GM18873 (cell line): ENCODE measurements at regions not wholly inside any gene's neighbourhood (a gene's known extent, or its start where the extent isn't known, plus 50 kb on each side); places are given as distances from the start of the nearest gene placed in this dataset.

Experiments
- ATAC-seq: cut with Tn5 transposase; IDR thresholded peaks from one replicate; pipeline ENCODE4 v1.9.1; 2021; ENCODE audit warnings: mild to moderate bottlenecking, moderate library complexity, moderate number of reproducible peaks; ENCODE audit not compliant: unreplicated experiment, low FRiP score

DNA sequence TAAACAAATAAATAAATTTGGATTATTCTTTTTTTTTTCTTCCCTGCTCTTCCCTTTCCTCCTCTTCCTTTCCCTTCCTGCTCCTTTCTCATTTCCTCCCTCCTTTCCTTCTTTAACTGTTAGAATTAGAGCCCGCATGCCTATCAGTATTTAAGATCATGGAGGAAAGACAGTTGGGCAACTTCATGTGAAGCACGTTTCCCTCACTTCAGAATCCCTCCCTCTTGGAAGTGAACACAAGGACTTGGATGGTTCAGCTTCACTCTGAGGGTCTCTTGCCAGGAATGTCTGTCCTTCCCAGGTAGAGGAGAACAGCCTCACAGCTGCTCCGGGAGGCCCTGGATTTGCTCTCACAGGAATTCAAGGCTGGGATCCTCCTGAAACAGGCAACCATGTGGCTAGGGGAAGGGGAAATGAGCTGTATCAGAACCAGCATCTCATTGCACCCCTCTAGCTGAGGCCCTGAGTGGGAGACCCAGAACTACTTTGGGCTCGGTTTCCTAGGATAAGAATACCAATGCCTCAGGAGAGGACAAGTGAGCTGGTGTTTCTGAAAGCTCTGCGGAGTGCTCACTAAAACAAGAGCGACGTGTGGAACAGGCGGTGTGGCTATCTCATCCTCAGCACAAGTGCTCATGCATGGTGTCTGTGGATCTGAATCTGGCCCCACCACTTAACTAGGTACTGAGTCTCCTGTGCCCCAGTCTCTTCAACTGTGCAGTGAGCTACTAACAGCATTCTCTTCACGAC, 230.5 kb downstream of the MYCN start:
- no peak for ATAC-seq

GRCh38 chr2:16169381-16169960, 229.1 kb downstream of the MYCN start:
- ATAC-seq, result no peak

GRCh38 chr2:16168506-16169264, 228.3 kb downstream of the MYCN start:
- no peak for ATAC-seq

DNA sequence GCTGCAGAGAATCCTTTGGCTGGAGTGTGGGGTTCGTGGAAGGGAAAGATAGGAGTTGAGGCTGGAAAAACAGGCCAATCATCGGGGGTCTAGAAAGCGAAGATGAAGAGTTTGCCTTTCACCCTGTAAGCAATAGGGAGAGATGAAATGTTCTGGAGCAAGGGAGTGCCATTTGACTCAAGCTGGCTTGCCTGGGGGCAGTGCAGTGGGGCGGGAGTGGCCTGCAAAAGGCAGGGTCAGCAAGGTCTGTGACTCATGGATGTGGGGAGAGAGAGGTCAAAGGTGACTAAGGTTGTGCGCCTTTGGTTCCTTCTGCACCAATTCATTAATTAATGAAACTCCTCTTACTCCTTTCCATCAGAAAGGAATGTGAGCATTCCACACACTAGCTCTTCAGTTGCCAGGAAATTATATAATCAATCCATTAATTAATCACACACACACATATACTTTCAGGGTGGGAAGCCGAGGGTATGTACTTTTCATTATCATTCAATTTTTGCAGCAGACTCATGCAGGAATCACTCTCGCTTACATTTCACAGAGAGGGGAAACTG, 227.6 kb downstream of the MYCN start:
- ATAC-seq, result no peak

- ATAC-seq, result no peak
Observed at GRCh38 chr2:16167451-16167861, 227.1 kb downstream of the MYCN start.

DNA sequence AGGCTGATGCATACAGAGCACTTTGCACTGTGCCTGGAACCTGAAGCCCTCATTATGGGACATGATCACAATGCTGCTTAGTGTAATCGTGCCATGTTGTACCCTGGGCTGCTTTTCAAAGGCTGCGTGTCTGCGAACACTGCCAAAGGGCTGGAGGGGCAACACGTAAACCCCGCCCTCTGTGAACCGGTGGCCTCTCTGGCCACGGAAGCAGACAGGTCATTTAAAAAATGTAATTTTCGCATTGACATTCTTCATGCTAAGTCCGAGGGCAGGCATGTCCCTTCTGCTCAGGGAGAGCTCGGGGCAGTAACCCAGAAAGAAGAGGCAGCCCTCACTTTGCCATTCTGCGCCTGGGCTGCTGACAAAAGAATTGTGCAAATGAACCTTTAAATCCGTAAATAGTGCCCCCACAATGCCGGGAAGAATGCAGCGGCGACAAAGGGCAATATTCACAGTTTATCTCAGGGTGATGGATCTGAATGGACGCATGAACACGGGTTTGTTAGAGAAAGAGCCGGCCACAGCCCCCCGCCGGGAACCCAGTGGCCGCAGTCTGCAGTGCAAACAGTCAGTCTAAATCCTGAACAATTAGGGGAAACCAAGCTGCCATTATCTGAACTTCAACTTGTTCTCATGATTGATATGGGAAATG, 226.1 kb downstream of the MYCN start:
- no peak for ATAC-seq

DNA sequence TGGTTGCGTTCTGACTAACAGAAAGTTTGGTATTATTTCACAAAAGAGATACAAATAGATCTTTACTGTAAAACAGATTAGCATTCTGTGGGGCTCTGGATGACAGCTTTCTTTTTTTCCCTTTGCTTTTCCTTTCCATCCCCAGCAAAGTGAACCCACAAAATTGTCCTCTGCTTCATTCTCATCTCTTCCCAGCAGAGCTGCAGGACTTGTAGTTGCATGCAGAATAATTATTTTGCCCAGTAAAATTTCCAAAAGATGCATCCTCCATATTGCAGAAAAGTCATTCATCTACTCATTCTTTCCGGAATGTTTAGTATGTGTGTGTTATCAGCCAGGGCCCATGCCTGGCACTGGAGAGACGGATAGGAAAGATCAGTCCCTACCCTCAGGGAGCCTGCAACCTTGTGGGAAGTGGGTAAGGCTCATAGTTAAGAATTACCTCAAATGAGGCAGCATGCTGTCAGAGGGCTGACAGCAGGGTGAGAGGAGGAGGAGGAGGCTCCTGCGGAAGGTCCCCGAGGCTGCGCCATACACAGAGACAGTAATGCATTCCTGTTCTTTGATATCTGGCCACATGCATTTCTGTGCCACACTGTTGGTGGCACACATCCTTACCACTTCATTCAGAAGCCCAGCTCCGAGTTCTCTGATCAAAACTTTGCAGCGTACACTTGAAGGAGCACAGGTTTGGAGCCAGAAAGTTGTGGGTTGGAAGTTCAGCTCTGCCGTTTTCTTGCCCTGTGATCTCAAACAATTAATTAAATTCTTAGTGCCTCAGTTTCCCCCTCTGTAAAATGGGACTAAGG, 225.4 kb downstream of the MYCN start:
- no peak for ATAC-seq

DNA sequence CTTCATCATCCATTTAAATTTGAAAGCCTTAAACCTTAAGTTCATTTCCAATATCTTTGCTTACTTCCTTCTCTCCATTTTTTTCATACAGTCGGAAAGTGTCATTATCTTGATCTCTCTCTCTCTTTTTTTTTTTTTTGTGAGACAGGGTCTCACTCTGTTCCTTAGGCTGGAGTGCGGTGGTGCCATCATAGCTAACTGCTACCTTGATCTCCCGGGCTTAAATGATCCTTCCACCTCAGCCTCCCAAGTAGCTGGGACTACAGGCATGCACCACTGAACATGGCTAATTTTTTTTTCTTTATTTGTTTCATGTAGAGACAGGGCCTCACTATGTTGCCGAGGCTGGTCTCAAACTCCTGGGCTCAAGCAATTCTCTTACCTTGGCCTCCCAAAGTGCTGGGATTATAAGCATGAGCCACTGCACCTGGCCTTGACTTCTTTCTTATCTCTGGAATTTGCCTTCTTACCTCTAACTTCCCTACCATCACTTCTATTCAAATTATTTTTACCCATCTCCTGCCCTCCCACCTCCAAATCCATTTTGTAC, 222.2 kb downstream of the MYCN start:
- ATAC-seq, result no peak

GRCh38 chr2:16161768-16162490, 221.6 kb downstream of the MYCN start:
- ATAC-seq, result no peak

DNA sequence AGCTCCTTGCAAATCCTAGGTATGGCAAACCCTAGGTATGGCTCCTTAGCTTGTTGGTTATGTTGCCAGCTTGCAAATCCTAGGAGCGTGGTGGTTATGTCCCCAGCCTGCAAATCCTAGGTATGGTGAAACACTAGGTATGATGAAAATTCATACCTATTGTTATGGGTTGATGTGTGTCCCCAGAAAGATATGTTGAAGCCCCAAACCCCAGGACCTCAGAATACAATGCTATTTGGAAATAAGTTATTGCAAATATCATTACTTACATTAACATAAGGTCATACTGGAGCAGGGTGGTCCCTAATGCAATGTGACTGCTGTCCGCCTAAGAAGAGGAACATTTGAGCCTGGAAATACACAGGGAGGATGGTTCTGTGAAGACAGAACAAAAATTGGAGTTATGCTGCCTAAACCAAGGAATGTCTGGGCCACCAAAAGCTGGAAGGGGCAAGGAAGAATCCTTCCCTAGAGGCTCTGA, 220.8 kb downstream of the MYCN start:
- ATAC-seq, result no peak

DNA sequence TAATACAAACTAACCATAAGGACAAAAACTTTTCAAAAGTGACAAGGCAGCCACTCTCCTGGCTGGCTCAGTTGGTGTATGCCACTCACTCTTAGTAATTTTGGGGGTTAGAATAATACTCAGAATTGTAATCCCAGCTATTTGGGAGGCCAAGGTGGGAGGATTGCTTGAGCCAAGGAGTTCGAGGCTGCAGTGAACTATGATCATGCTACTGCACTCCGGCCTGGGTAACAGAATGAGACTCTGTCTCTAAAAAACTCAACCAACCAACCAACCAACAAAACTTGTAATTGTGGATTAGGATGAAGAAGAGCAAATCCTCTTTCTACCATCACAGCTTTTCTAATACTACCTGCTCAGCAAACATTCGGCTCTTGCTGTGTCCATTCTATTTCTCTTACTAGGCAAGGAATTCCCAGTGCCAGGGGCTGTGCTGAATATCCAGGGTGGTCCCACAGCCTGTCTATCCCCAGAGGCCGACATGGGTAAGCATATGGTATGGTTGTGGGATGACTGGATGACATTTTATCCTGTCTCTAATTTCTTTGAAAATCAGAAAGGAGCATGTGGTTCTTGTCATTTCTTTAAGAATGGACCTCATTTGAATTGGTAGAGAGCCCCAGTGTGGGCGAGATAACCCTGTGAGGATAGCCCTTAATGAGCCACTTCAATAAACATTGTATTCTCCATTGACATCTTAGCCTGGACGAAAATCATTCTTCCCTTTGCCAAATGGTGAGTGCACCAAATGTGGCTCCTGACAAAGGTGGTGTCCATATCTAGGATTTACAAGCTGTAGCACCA, 220.1 kb downstream of the MYCN start:
- ATAC-seq, result no peak

- no peak for ATAC-seq
Observed at GRCh38 chr2:16156411-16156810, 216.1 kb downstream of the MYCN start.

- no peak for ATAC-seq
Observed at GRCh38 chr2:16155766-16156165, 215.4 kb downstream of the MYCN start.

GRCh38 chr2:16155366-16155765, 215.0 kb downstream of the MYCN start:
- ATAC-seq, result no peak

DNA sequence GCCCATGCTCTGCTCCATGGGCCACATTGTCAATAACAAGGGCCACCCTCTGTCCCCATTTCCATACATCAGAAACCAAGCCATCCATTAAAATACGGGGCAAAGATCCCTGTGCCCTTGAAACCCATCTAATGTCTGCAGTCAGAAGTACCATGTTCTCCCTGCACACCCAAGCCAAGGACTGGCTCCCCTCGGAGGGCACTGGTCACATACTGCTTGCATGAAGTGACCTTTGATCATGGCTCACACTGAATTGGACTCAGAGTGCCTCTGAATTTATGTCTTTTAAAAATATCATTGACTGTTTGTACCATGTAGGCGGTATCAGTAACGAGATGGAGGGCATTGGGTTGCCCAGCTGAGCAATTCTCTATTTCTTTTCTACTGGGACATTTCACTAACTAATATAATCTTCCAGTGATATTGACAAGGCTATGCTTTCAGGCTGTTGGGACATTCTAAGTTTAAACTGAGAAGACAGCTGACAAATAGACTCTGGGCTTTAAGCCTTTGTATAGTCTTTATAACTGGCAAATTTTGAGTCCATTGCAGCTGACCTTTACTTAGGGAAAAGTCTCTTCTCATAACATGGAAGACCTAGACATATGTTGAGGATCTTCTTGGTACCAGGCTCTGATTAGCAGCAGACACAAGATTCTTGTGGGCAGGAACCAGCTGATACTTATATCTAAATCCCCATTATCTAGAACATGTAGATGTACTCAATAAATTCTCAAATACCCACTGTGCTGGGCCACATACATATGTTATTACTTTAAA, 214.3 kb downstream of the MYCN start:
- ATAC-seq, result no peak

- ATAC-seq, result no peak
Observed at GRCh38 chr2:16154061-16154460, 213.7 kb downstream of the MYCN start.

- no peak for ATAC-seq
Observed at GRCh38 chr2:16153754-16154035, 213.3 kb downstream of the MYCN start.
